ENCODE measurements at regions not wholly inside any gene's neighbourhood (a gene's known extent, or its start where the extent isn't known, plus 50 kb on each side); places are given as distances from the start of the nearest gene placed in this dataset.

DNA sequence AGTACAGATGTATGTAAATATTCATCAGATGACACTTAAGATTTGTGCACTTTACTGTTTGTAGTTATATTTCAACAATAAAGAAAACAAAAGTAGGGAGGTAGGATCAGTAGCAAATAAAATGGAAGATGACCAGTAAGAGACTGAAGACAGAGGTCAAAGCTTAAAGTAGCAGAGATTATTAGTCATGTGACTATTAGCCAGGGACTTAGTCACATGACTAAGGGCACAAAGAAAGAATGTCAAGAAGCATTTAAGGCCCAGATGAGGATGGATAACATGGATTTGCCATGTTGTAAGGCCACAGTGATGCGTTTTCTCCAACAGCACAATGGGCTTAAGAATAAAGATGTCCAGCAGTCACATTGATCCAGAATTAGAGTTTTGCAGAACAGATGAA, 479.6 kb downstream of the BCOR start:
- TF ChIP-seq, protein P1, sequence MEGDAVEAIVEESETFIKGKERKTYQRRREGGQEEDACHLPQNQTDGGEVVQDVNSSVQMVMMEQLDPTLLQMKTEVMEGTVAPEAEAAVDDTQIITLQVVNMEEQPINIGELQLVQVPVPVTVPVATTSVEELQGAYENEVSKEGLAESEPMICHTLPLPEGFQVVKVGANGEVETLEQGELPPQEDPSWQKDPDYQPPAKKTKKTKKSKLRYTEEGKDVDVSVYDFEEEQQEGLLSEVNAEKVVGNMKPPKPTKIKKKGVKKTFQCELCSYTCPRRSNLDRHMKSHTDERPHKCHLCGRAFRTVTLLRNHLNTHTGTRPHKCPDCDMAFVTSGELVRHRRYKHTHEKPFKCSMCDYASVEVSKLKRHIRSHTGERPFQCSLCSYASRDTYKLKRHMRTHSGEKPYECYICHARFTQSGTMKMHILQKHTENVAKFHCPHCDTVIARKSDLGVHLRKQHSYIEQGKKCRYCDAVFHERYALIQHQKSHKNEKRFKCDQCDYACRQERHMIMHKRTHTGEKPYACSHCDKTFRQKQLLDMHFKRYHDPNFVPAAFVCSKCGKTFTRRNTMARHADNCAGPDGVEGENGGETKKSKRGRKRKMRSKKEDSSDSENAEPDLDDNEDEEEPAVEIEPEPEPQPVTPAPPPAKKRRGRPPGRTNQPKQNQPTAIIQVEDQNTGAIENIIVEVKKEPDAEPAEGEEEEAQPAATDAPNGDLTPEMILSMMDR (IDR thresholded peaks at IDR 0.05; ENCODE audit: low read length): no peak
- no peak for TF ChIP-seq EZH2 (IDR thresholded peaks at IDR 0.05; ENCODE audit: borderline replicate concordance, low read length)
- Histone ChIP-seq H3K4me3 (ENCODE audit: low read depth, low read length, poor library complexity, severe bottlenecking) (no peak overlapping the region), H3K9me2 (ENCODE audit: low read depth, low read length) (no peaks in the 10 kb centered on the region), H3K4me1 (ENCODE audit: insufficient read depth, low read length, severe bottlenecking) (no peaks in the 10 kb centered on the region), H3K4me2 (ENCODE audit: low read length) (no peak overlapping the region), H3K27ac (ENCODE audit: low read depth, low read length, poor library complexity, severe bottlenecking) (no peak overlapping the region), H3K79me2 (ENCODE audit: insufficient read depth, low read length) (no peaks in the 10 kb centered on the region), H3K36me3 (ENCODE audit: insufficient read depth, low read length) (no peaks in the 10 kb centered on the region), H3K27me3 (ENCODE audit: insufficient read depth, low read length) (no peaks in the 10 kb centered on the region), H3F3A (ENCODE audit: insufficient read depth, low read length) (no peaks in the 10 kb centered on the region), H4K20me1 (ENCODE audit: insufficient read depth, low read length) (no peaks in the 10 kb centered on the region), H3K9ac (ENCODE audit: low read length) (no peak overlapping the region), H2AFZ (ENCODE audit: low read length) (no peak overlapping the region), H3K9me3 (ENCODE audit: low read length) (no peaks in the 10 kb centered on the region)

DNA sequence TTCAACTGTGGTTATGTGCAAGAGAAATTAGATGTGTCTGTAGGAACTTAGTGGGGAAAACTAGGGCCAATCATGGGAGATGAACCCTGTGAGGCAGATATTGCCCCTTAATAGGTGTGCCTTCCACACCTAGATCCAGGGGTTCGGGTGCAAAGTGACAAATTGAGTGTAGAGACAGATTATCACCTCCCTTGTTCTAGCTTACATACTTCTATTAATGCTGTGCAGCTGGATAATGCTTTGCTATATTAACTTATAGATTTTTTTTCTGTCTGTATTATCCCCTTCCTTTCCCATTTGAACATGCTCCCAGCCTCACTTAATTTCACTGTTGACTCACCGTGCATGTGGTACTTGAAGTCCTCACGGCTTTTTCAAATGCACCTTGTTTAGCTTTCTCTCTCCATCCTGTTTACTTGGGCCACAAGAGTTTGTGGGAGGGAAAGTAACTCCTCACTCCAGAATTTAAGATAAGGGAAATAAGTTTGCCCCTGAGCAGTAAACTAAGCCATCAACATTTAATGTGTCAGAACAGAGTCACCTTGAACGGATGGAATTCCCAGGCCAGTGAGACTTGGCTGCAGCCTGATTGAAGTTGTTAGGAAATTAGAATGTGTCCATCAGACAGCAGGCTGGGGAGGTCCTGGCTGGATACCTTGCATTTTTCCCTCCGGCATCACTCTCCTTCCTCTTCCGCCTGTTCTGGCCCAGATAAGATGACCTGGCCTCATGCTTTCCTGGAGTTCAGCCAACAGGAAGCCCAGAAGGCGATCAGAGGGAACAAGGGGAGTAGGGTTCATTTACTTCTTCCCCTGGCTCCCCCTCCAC, 478.4 kb downstream of the BCOR start:
- no peaks in the 10 kb centered on the region for H4K20me1 ChIP-seq (ENCODE audit: insufficient read depth, low read length)

DNA sequence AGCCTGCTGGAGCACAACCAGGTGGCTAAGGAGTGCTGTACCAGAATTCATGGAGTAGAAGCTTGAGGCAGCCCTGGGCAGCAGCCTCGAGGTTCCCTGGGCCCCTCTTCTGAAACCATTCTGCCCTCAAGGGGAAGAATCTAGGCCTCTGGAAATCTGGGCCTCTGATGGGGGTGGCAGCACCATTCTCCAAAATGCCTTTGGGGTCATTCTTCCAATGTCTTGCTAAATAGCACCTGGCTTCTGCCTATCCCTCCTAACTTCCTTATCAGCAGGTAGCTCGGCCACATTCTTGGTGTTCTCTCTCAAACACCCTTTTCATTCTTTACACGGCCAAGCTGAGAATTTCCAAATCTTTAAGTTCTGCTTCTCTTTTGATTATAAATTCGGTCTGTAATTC, 473.6 kb downstream of the BCOR start:
- H3K27me3 ChIP-seq (ENCODE audit: insufficient read depth, low read length): no peaks in the 10 kb centered on the region
- no peaks in the 10 kb centered on the region for H3K36me3 ChIP-seq (ENCODE audit: insufficient read depth, low read length)
- H3K9me3 ChIP-seq (ENCODE audit: low read length): no peaks in the 10 kb centered on the region
- TF ChIP-seq, protein P1 (IDR thresholded peaks at IDR 0.05; ENCODE audit: low read length): no peak
- no peak for TF ChIP-seq EZH2 (IDR thresholded peaks at IDR 0.05; ENCODE audit: borderline replicate concordance, low read length)
- H3K4me1 ChIP-seq (ENCODE audit: insufficient read depth, low read length, severe bottlenecking): no peaks in the 10 kb centered on the region
- no peak overlapping the region for H3K27ac ChIP-seq (ENCODE audit: low read depth, low read length, poor library complexity, severe bottlenecking)
- no peaks in the 10 kb centered on the region for H4K20me1 ChIP-seq (ENCODE audit: insufficient read depth, low read length)
- H3K4me2 ChIP-seq (ENCODE audit: low read length): no peak overlapping the region
- H3F3A ChIP-seq (ENCODE audit: insufficient read depth, low read length): no peaks in the 10 kb centered on the region
- H2AFZ ChIP-seq (ENCODE audit: low read length): no peak overlapping the region
- no peaks in the 10 kb centered on the region for H3K9me2 ChIP-seq (ENCODE audit: low read depth, low read length)
- no peak overlapping the region for H3K4me3 ChIP-seq (ENCODE audit: low read depth, low read length, poor library complexity, severe bottlenecking)
- no peaks in the 10 kb centered on the region for H3K79me2 ChIP-seq (ENCODE audit: insufficient read depth, low read length)
- no peak overlapping the region for H3K9ac ChIP-seq (ENCODE audit: low read length)

More for the DNA sequence above, 478.4 kb downstream of the BCOR start:
- no peak overlapping the region for H3K4me2 ChIP-seq (ENCODE audit: low read length)
- H3F3A ChIP-seq (ENCODE audit: insufficient read depth, low read length): no peaks in the 10 kb centered on the region
- no peak overlapping the region for H2AFZ ChIP-seq (ENCODE audit: low read length)
- H3K4me3 ChIP-seq (ENCODE audit: low read depth, low read length, poor library complexity, severe bottlenecking): no peak overlapping the region
- no peaks in the 10 kb centered on the region for H3K27me3 ChIP-seq (ENCODE audit: insufficient read depth, low read length)
- H3K4me1 ChIP-seq (ENCODE audit: insufficient read depth, low read length, severe bottlenecking): no peaks in the 10 kb centered on the region
- no peak overlapping the region for H3K27ac ChIP-seq (ENCODE audit: low read depth, low read length, poor library complexity, severe bottlenecking)
- H3K79me2 ChIP-seq (ENCODE audit: insufficient read depth, low read length): no peaks in the 10 kb centered on the region
- no peaks in the 10 kb centered on the region for H3K9me2 ChIP-seq (ENCODE audit: low read depth, low read length)
- H3K9ac ChIP-seq (ENCODE audit: low read length): no peak overlapping the region
- TF ChIP-seq EZH2 (IDR thresholded peaks at IDR 0.05; ENCODE audit: borderline replicate concordance, low read length): no peak
- TF ChIP-seq, protein P1 (IDR thresholded peaks at IDR 0.05; ENCODE audit: low read length): no peak
- H3K36me3 ChIP-seq (ENCODE audit: insufficient read depth, low read length): no peaks in the 10 kb centered on the region
- H3K9me3 ChIP-seq (ENCODE audit: low read length): no peaks in the 10 kb centered on the region
